ENCODE measurements at regions not wholly inside any gene's neighbourhood (a gene's known extent, or its start where the extent isn't known, plus 50 kb on each side); places are given as distances from the start of the nearest gene placed in this dataset.
"Not testable (repeated sequence)": the region's sequence is repeated elsewhere in the genome, so short reads cannot be mapped to it uniquely, and the experiment has no call there.

GRCh38 chr18:68219274-68219673 is 495.6 kb downstream of the TMX3 start:
- no peak for DNase-seq

DNA sequence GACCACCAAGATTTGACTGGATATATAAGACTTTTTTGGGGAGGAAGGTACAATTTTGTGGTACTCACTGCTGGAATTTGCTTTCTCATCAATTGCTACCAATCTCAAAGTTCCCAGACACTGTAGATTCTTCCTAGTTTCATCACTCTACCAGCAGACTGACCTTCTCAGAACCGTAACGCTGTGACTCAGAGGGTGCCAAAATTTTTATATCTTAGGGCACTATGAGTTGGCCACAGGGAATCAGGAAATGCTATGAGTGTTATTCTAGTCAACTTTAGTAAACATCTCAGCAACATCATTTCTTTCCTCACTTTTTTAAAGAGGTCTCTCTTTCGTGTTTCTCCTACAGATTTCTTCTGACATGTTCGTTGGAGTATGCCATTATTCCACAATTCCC is 499.0 kb downstream of the TMX3 start:
- no peak for DNase-seq

DNA sequence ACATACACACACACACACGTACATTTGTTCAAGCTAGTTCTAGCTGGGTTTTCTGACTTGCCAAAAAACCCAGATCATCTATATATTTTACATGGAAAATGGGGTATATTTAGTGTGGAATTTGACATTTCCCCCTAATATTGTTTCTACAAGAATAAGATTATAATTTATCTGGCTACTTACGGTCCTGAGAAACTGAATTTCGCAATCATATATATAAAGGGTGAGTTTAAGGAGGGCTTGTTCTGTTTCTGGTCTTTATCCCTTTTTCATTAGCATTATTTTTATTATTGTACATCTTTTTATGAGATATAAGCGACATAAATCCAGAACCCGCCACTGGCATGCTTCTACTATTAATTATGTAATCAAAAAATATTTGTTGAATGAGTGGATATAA is 528.9 kb downstream of the TMX3 start:
- no peak for DNase-seq

DNA sequence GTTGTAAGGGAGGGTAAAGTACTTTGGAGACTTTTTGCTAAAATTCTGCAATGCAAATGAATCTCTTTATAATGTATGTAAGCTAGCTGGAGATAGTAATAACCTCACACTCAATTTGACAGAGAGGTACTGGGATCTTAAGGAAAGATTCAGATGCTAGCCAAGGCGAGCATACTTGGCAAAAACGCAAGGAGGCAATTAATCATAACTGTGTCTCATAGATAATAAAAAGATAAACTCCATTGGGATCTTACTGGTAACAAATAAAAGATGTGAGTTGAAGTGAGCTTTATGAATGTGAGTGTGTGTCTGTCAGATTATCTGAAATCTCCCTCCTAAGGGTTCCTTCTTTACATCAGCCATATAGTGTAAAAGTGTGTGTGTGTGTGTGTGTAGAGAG is 533.0 kb downstream of the TMX3 start:
- DNase-seq: no peak

DNA sequence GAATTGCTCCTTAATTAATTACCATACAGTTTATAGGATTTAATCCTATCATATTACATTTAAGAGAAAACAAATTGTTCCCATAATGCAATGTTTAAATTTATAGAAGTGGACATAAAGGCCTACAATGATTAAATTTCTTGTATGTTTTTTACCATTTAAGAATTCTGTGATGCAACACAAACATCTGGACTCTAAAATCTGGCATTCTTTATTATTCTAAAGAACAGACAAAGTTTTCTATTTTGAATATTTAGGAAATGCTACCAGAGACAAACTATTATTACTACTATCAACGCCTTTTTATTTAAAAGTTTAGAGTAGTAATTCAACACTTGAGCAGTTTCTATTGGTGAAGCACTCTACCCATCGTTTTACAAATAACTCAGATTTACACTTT is 535.1 kb downstream of the TMX3 start:
- DNase-seq: no peak

GRCh38 chr18:68178921-68179320 is 536.0 kb downstream of the TMX3 start:
- no peak for DNase-seq

DNA sequence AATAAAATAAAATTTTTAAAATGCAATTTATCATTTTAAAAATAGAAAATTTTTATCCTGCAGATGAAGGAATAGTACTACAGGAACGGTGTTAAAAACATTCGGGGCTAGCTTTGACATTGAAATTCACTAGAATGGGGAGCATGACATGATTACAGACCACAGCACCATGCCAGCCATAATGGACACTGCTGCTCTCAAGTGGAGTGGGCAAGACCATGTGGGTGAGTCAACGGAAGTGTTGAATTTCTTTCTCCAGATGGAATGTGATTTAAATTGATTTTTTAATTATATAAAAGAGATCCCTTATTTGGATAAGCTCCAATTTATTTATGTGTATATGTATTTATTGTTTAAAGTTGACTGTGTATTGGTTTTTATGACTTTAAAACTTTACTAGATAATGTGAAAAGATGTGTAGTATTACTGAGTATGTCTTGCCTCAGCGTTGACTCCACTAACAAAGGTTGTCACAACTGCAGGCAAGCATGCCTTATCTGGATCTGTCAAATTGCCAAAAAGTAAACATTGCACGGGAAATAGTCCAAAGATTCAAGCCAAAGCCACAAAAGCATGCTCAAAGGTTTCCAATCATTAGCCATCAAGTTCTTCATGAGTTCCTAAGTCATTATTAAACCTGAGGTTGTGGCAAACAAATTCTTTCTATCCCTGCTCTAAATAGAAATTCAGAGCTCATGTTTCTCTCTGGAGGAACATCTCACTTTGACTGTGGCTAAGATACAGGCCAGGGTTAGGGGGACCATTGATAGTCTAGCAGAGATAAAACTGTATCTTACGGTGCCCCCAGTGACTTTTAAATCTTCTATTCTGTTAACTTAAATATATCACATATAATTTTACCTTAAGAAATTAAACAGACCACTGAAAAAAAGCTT is 536.9 kb downstream of the TMX3 start:
- DNase-seq: no peak

DNA sequence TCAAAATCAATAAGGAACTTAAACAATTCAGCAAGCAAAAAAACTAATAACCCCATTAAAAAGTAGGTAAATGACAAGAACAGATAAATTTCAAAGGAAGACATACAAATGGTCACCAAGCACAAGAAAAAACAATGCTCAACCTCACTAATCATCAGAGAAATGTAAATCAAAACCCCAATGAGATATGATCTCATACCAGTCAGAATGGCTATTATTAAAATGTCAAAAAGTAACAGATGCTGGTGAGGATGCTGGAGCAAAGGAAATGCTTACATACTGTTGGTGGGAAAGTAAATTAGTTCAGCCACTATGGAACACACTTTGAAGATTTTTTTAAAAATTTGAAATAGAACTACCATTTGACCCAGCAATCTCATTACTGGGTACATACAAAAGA is 538.0 kb downstream of the TMX3 start:
- no peak for DNase-seq

GRCh38 chr18:68172842-68173549 is 541.9 kb downstream of the TMX3 start:
- DNase-seq: no peak

GRCh38 chr18:68164909-68165308 is 550.0 kb downstream of the TMX3 start:
- no peak for DNase-seq

- DNase-seq: not testable (repeated sequence)
Measured at GRCh38 chr18:68153821-68154220, 561.1 kb downstream of the TMX3 start.

- DNase-seq: no peak
Measured at GRCh38 chr18:68152770-68153169, 562.1 kb downstream of the TMX3 start.

DNA sequence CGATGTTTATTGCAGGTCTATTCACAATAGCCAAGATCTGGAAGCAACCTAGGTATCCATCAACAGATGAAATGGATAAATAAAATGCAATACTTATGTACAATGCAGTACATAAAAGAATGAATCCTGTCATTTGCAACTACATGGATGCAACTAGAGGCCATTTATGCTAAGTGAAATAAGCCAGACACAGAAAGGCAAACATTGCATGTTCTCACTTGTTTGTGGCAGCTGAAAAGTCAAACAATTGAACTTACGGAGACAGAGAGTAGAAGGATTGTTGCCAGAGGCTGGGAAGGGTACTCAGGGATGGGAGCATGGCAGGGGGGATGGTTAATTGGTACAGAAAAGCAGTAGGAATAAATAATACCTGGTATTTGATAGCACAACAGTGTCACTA is 563.9 kb downstream of the TMX3 start:
- DNase-seq: peak; percentile 96

DNA sequence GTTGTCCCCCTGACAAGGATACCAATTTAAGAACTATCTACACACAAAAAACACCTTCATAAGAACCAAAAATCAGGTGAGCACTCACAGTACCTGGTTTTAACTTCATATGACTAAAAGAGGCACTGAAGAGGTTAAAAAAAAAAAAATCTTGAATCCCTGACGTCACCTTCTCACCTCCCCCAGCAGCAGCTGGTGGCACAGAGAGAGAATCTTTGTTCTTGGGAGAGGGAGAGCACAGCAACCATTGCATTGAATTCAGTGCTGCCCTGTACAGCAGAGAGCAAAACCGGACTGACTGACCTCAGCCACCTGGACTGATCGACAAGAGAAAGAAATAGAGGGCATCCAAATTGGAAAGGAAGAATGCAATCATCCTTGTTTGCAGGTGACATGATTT is 566.0 kb downstream of the TMX3 start:
- peak; percentile 92 for DNase-seq

DNA sequence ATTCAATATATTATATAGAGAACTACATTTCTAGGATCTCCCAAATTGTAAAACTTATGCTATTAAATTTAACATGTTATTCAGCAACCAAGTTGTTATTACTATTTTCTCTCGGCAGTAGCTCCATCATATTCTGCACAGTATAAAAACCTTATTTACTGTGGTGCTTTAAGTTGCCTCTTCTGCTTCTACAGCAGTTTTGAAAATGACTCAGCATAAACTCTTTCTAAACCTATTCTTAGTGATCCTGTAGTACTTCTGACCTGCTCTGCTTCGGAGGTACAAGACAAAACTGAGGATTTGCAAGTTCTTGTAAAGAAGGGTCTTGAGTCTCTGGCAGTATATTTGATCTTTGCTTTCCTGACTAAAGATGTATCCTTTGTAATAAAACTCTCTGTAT is 567.2 kb downstream of the TMX3 start:
- peak; percentile 80 for DNase-seq

DNA sequence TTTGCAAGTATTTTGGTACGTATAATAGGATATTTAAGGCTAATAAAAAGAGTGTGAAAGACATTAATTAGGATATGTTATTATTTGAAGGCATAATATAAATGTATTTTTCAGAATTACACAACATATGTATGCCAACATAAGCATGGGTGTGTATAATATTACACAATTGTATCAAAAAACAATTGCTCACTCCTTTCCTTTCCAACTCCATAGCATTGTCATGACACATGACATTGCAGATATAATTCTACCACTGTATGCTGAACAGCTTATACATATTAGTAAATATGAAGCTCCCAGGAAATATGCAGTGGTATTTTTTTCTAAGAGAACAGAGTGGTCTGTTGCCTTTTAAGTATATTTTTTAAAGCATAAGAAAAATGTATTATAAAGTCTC is 593.1 kb downstream of the TMX3 start:
- DNase-seq: no peak

DNA sequence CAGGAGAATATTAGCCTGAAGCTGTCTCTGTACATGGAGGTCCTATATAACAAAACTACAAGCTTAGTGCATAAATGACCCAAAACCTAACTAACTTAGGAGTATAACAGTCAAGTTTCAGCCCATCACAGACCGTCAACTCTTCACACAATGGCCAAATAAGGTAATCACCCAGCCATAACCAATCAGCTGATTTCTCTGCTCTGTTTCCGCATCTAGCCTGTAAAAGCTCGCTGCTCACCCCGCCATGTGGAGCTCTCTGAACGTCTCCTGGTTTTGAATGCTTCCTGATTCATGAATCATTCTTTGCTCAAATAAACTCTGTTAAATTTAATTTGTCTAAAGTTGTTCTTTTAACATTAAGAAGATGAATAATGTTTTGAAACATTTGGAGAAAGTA is 593.6 kb downstream of the TMX3 start:
- DNase-seq: no peak

DNA sequence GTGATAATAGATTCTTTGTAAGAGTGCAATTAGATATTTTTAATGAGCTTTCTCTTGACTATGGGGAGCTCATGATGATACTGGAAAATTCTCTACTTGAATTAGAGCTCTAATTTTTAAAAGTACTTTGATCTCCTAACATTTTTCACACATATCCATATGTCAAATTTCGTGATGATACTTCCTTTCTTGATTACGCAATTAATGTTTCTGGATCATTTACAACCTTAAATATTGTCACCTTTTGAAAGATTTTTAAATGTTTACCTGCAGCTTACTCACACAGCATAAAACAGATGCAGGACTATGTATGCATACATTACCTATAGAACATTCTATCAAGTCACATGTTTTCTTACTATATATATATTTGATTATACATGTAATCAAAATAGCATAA is 598.5 kb upstream of the DSEL start:
- no peak for DNase-seq

DNA sequence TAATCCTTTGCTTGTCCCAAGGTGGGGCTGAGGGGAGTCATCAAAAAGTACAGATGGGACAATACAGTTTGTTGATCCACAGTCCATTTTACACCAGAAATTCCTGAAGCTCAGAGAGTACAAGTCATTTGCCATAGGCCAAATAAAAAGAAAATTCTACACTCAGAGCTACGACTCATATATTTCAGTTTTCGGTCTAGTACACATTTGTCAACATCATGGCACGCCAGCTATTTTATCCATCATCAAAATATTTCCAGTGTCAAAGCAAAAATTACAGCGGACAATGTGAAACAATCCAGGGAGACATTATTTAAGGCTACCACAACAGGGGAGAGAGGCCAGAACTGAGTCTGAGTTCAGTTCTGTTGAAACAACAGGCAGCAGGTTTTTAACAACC is 587.5 kb upstream of the DSEL start:
- DNase-seq: no peak

DNA sequence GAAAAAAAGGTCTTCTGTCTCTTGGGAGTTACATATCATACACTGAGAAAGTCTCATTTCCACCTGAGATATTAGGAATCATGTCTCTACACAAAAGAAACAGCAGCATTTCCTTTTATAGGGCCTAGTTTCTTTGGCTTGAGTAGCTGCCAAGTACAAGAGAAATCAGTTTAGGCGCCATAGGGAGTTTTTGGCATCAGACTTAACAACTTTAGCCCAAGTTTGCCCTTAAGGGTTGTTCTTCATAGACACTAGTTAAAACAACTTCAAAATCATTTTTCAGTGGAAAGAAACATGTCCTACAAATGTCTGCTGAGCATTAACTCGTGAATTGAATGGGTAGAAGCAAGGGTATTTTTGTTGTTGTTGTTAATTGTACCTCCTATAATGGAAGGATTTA is 587.0 kb upstream of the DSEL start:
- DNase-seq: no peak

DNA sequence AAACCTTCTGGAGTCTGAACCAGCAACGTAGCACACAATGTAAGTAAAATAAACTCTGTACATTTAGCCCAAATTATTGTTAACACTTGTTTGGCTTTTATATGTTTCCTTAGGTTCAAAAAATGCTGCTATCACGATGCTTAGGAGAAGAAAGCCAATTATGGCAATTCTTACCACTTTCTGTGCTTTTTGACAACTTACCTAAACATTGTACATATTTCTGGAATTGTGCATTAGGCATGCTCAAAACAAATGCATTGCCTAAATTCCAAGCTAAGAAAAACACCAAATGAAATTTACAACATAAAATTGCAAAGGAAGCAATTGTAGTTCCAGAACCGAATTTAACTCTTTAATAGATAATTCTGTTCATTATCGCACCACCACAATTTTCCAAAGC is 585.6 kb upstream of the DSEL start:
- no peak for DNase-seq

GRCh38 chr18:68098655-68099054 is 582.1 kb upstream of the DSEL start:
- DNase-seq: no peak

DNA sequence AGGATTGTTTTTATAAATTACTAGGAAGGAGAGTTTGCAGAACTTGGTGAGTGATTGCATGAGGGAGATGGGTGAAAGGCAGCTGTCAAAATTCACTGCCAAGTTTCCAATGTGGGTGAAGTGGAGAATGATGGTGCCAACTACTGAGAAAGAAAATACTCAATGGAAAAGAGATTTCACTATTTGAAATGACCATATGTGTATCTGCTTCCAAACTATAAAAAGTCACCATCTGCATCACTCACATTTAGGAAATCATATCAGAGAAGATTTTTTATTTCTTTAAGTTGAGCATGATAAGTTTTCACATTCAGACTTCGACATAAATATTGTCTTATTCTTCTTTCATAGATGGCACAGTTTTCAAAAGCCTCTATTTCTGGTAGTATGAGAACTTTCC is 570.0 kb upstream of the DSEL start:
- no peak for DNase-seq

GRCh38 chr18:68085251-68085650 is 568.7 kb upstream of the DSEL start:
- DNase-seq: no peak

- no peak for DNase-seq
Measured at GRCh38 chr18:68083776-68084175, 567.3 kb upstream of the DSEL start.
